Panc1 (cell line): ENCODE measurements at regions not wholly inside any gene's neighbourhood (a gene's known extent, or its start where the extent isn't known, plus 50 kb on each side); places are given as distances from the start of the nearest gene placed in this dataset.

Experiments used
- ATAC-seq: fragments of 200-7000 bp; cut with Tn5 transposase; 2 replicates; pipeline ENCODE4 v1.9.1; 2020; ENCODE audit warnings: mild to moderate bottlenecking, moderate library complexity
- BruUV-seq: library from RNA; stranded (reverse); fragments of 400-500 nt; replicated peaks from 2 replicates; lab custom pipeline; 2021; lab: Mats Ljungman, UMichigan
- CTCF ChIA-PET: fragments of 300-600 bp; sonication (Branson Sonifier 250); formaldehyde crosslinking; loops from one replicate; lab custom pipeline; 2022; ENCODE audit warnings: antibody characterized with exemption; lab: Charles Lee
- POLR2A ChIA-PET: fragments of 300-600 bp; sonication (Branson Sonifier 250); formaldehyde crosslinking; loops from one replicate; lab custom pipeline; 2022; ENCODE audit warnings: antibody characterized with exemption; lab: Charles Lee
- DNase-seq: peaks from one replicate; pipeline ENCODE4 v3.0.0-alpha.2; 2010; ENCODE audit warnings: low read depth, low spot score
- H3K27ac ChIP-seq: 2 replicates; pipeline ENCODE4 v1.5.1; 2011; ENCODE audit warnings: mild to moderate bottlenecking, low read length, inconsistent platforms
- H3K27me3 ChIP-seq: fragments of 200-500 bp; sonication (Bioruptor generic); 2 replicates; pipeline ENCODE4 v1.6.0; 2014; ENCODE audit warnings: low read length, inconsistent platforms; ENCODE audit not compliant: control insufficient read depth, insufficient read depth
- H3K36me3 ChIP-seq: fragments of 200-500 bp; sonication (Bioruptor generic); 2 replicates; pipeline ENCODE4 v1.5.1; 2014; ENCODE audit warnings: inconsistent platforms, mild to moderate bottlenecking, low read length, moderate library complexity; ENCODE audit not compliant: control insufficient read depth, insufficient read depth
- H3K4me1 ChIP-seq: 2 replicates; pipeline ENCODE4 v1.5.1; 2011; ENCODE audit warnings: inconsistent platforms, mild to moderate bottlenecking, low read length, moderate library complexity; ENCODE audit not compliant: control insufficient read depth, insufficient read depth
- H3K4me3 ChIP-seq, 2 experiments: 2 replicates each; pipeline ENCODE4 v1.5.1; 2011 to 2012; ENCODE audit warnings: low read depth in 2 of 2, low read length in 2 of 2, mild to moderate bottlenecking in 2 of 2, inconsistent platforms in 1 of 2, moderate library complexity in 1 of 2
- H3K9me3 ChIP-seq: fragments of 200-500 bp; sonication (Bioruptor generic); 2 replicates; pipeline ENCODE4 v1.5.1; 2014; ENCODE audit warnings: low read depth, mild to moderate bottlenecking, inconsistent platforms, low read length, moderate library complexity; ENCODE audit not compliant: control insufficient read depth, insufficient read depth
- CTCF ChIP-seq: fragments of 450-650 bp; IDR thresholded peaks from 2 replicates; pipeline ENCODE4 v1.5.1; 2017; ENCODE audit warnings: mild to moderate bottlenecking
- POLR2AphosphoS5 ChIP-seq: IDR thresholded peaks from 2 replicates; pipeline ENCODE4 v1.6.1; 2012; ENCODE audit warnings: mild to moderate bottlenecking, low read depth, low read length, moderate library complexity
- REST ChIP-seq, 2 experiments: IDR thresholded peaks; 2 replicates each; pipeline ENCODE4 v1.6.1; 2011 to 2012; ENCODE audit warnings: low read depth in 2 of 2, control low read depth in 1 of 2, low read length in 1 of 2, mild to moderate bottlenecking in 1 of 2, moderate library complexity in 1 of 2; ENCODE audit not compliant: insufficient read depth in 1 of 2
- SIN3A ChIP-seq: IDR thresholded peaks from 2 replicates; pipeline ENCODE4 v1.6.1; 2012; ENCODE audit warnings: low read depth, mild to moderate bottlenecking, low read length, moderate library complexity, borderline replicate concordance; ENCODE audit not compliant: insufficient read depth
- TCF7L2 ChIP-seq: IDR thresholded peaks from 2 replicates; pipeline ENCODE4 v1.6.1; 2011; ENCODE audit warnings: mild to moderate bottlenecking, low read depth, low read length, inconsistent platforms
- in situ Hi-C: cut with HindIII; loops from 2 replicates; pipeline ENCODE4 v1.10.0; 2016; ENCODE audit warnings: low sequenced_read_pairs, low pct_unique_long_range_greater_than_20kb
- intact Hi-C: fragments of 100-400 bp; cut with micrococcal nuclease; formaldehyde crosslinking; loops from one replicate; pipeline ENCODE4 v1.10.0; 2022; ENCODE audit not compliant: unreplicated experiment

- in situ Hi-C loops = no loop called here
- ATAC-seq (no peak), DNase-seq (no peak)
- H3K4me3 ChIP-seq = no peak overlapping the region
- TF ChIP-seq SIN3A (no peak), REST (IDR thresholded peaks at IDR 0.05; ENCODE audit: insufficient read depth in 1 of 2, low read depth in 2 of 2, low read length in 1 of 2) (no peak), CTCF (no peak), TCF7L2 (no peak), POLR2AphosphoS5 (no peak)
- H3K36me3 ChIP-seq = no peaks in the 10 kb centered on the region
- H3K9me3 ChIP-seq = no peaks in the 10 kb centered on the region
- no peaks in the 10 kb centered on the region for H3K27me3 ChIP-seq
- H3K27ac ChIP-seq = no peak overlapping the region
- CTCF ChIA-PET = no interaction called here
- H3K4me1 ChIP-seq = no peaks in the 10 kb centered on the region
- BruUV-seq = no TSS peak
- POLR2A ChIA-PET = no interaction called here
- intact Hi-C loops = no loop called here
Observed at GRCh38 chr13:47046706-47047105, 149.9 kb upstream of the HTR2A start.

- CTCF ChIA-PET = no interaction called here
- Histone ChIP-seq H3K27ac (no peak overlapping the region), H3K4me3 (no peak overlapping the region), H3K9me3 (no peaks in the 10 kb centered on the region), H3K36me3 (no peaks in the 10 kb centered on the region), H3K4me1 (no peaks in the 10 kb centered on the region), H3K27me3 (no peaks in the 10 kb centered on the region)
- POLR2A ChIA-PET = no interaction called here
- TF ChIP-seq POLR2AphosphoS5 (no peak), SIN3A (no peak), REST (IDR thresholded peaks at IDR 0.05; ENCODE audit: insufficient read depth in 1 of 2, low read depth in 2 of 2, low read length in 1 of 2) (no peak), CTCF (no peak), TCF7L2 (no peak)
- in situ Hi-C loops = no loop called here
- intact Hi-C loops = no loop called here
- ATAC-seq = no peak
- BruUV-seq = no TSS peak
- DNase-seq = no peak
Observed at GRCh38 chr13:47044842-47045241, 148.0 kb upstream of the HTR2A start.
